HG02798 (cell line): ENCODE measurements at regions not wholly inside any gene's neighbourhood (a gene's known extent, or its start where the extent isn't known, plus 50 kb on each side); places are given as distances from the start of the nearest gene placed in this dataset.
"Not testable (repeated sequence)": the region's sequence is repeated elsewhere in the genome, so short reads cannot be mapped to it uniquely, and the experiment has no call there.

ENCODE experiments used
- ATAC-seq: cut with Tn5 transposase; IDR thresholded peaks from one replicate; pipeline ENCODE4 v1.9.1; 2021; ENCODE audit warnings: mild to moderate bottlenecking; ENCODE audit not compliant: unreplicated experiment, poor library complexity

- no peak for ATAC-seq
Measured at GRCh38 chr6:113202852-113203714, 654.1 kb upstream of the MARCKS start.

GRCh38 chr6:113203715-113204110 lies 653.4 kb upstream of the MARCKS start:
- no peak for ATAC-seq

DNA sequence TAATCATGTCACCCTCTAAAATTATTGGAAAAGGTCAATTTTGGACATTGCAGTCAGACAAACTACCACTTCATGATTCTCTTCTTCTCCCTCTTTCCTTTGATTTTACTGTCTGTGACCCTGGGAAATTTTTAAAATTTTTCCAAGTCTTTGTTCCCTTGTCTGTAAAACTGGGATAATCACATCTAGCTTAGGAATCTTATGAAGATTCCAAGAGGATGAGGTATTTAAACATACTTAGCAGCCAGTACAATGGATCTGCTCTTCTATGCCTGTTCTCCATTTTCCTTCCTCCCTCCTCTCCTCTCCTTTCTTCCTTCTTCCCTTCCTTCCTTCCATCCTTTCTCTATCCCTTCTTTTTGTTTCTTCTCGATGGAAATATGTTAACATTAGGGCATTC lies 651.6 kb upstream of the MARCKS start:
- ATAC-seq = no peak

- ATAC-seq = no peak
Measured at GRCh38 chr6:113208726-113209125, 648.4 kb upstream of the MARCKS start.

GRCh38 chr6:113209315-113209714 lies 647.8 kb upstream of the MARCKS start:
- no peak for ATAC-seq

GRCh38 chr6:113211170-113211569 lies 646.0 kb upstream of the MARCKS start:
- no peak for ATAC-seq

GRCh38 chr6:113219783-113220182 lies 637.4 kb upstream of the MARCKS start:
- no peak for ATAC-seq

- ATAC-seq = no peak
Measured at GRCh38 chr6:113220832-113221231, 636.3 kb upstream of the MARCKS start.

GRCh38 chr6:113221850-113222249 lies 635.3 kb upstream of the MARCKS start:
- no peak for ATAC-seq

DNA sequence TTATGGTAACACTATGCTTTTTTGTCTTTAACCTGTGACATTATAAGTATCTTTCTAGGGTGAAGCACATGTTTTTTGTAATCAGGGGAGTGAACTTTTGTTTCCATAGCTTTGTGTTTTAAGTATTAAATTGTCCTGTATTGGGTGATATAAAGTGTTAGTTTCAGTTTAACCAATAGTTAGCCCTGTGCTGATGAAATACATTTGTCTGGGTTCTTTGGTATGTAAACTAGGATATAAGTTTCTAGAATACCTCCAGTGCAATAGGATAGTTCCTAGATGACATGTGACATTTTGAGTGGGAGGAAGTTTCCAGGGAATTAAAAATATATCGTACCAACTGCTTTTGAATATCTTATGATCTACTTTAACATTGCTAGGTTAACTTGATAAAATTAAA lies 611.0 kb upstream of the MARCKS start:
- no peak for ATAC-seq

- ATAC-seq = no peak
Measured at GRCh38 chr6:113248532-113248931, 608.6 kb upstream of the MARCKS start.

DNA sequence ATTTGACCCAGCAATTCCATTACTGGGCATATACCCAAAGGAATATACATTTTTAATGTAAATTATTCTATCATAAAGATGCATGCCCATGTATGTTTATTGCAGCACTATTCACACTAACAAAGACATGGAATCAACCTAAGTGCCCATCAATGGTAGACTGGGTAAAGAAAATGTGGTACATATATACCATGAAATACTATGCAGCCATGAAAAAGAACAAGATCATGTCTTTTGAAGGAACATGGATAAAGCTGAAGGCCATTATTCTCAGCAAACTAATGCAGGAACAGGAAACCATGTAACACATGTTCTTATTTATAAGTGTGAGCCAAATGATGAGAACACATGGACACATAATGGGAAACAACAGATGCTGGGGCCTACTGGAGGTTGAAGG lies 603.0 kb upstream of the MARCKS start:
- not testable (repeated sequence) for ATAC-seq

- ATAC-seq = no peak
Measured at GRCh38 chr6:113258771-113259170, 598.4 kb upstream of the MARCKS start.

DNA sequence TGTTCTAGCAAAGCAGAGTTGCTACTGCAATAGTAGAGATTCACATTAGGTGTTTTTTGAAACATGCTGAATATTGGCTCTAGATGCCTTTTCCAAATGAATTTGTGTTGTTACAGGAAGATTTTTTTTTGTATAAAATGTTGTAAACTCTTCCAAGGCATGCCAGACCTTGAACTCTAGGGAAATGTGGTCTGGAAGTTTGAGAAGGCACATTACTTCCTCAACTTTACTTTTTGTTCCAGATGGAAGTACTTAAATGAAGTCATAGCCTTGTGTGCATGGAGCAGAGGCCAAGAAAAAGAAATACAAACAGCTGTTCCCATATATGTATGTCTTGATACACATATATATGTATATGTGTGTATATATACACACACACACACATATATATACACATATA lies 585.7 kb upstream of the MARCKS start:
- ATAC-seq = no peak

DNA sequence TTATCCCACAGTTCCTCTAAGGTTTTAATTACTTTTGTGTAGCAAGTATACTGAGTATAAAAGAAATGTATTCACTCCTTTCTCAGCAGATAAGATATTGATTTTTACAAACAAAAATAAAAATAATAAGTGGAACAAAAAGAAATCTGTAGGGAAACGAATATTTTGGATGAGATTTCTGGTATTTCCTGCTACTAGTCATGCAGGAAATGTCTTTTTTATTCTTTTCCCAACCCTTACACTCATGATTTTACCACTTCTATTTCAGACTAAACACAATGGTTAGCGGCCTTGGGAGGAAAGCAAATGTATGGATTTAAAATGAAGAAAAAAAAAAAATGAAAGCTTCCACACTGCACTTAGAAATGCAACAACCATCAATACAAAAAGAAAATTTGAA lies 580.5 kb upstream of the MARCKS start:
- no peak for ATAC-seq

DNA sequence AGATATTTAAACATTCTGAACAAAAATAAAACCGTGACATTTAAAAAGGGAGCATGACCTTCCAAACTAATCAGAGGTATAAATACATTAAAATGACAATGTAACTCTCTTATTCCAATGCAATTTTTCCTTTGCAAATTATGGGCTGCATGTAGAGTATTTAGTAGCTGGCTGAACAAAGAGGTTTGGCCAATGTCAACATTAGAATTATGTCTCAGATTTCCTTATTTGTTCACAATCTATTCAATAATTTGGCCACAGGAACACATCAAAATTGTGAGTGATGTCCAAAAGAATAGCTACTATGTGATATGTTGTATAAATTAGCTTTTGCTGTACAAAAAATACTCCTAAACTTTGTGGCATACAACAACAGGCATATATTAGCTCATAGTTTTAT lies 580.0 kb upstream of the MARCKS start:
- ATAC-seq = no peak

DNA sequence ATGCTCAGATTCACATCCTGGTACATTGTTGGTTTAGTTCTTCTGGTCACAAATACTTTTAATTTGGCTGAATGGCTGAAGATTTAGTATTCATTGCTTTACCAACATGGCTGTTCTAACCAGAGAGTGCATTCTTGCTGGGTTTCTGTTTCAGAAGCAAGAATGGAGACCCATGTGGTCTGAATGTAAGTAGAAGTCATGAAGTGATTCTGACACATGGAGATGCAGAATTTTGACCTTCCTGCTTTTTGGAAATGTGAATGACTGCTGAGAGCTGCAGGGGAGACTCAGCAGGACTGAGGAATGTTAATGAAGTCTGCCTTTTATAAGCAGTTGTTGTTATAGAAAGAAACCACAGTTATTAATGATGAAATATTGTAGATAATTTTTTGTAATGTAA lies 576.1 kb upstream of the MARCKS start:
- ATAC-seq = peak; percentile 70

DNA sequence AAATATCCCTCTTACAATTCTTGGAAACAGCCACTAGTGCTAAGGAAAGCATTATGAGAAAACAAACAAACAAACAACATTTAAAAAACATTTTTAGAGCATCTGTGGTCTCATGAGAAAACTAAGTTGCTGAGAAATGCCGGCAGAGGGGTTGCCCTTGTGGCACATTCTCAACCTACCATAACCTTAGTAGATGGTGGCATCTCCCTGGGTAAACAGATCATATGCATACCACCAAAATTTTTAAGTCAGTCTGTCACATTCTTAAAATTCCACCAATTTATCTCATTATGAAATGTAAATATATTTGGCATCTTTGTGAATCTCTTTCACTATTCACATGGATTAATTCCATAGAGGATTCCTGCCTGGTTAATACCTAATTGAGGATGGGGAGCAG lies 575.7 kb upstream of the MARCKS start:
- ATAC-seq = no peak

GRCh38 chr6:113287396-113287795 lies 569.7 kb upstream of the MARCKS start:
- ATAC-seq = peak; percentile 69

DNA sequence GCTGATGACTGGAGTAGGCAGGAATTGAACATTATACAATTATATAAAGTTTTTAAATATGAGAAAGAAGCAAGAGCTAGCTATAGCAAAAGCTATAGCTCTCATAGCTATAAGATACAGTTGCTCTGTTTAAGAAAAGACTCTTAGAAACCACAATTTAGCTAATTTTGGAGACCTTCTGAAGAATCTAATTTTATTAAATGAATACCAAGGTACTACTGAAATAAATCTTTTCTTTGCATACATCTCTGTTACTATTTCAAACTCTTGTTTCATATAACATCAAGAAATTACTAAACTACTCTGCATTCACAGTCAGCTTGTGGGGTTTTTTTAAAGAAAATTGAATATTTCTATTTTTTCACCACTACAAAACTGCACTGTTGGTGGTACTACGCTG lies 568.7 kb upstream of the MARCKS start:
- no peak for ATAC-seq

GRCh38 chr6:113289166-113289565 lies 568.0 kb upstream of the MARCKS start:
- ATAC-seq = no peak

DNA sequence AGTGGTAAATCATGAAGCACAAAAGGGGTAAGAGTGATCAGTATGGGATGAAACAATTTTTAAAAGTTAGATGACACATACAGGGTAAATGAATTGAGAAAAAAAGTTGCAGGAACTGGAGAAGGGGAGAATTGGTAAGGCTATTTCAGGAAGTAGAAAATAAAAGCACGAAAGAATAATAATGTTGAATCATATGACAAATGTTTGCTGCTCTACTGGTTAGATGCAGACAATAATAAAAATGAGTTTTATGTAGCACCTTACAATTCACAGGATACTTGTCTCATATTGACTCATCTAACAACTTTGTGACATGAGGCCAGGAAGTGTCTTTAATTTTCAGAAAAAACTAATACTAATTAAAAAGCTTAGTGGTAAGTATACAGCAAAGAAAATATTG lies 566.5 kb upstream of the MARCKS start:
- ATAC-seq = no peak
